GM12874 (cell line): ENCODE measurements at regions not wholly inside any gene's neighbourhood (a gene's known extent, or its start where the extent isn't known, plus 50 kb on each side); places are given as distances from the start of the nearest gene placed in this dataset.

Source experiments
- TF ChIP-seq, protein P1 (sequence below): IDR thresholded peaks from 2 replicates; pipeline ENCODE4 v1.5.1; 2011; ENCODE audit warnings: low read depth, mild to moderate bottlenecking, control low read depth, low read length, moderate library complexity; ENCODE audit not compliant: insufficient read depth

DNA sequence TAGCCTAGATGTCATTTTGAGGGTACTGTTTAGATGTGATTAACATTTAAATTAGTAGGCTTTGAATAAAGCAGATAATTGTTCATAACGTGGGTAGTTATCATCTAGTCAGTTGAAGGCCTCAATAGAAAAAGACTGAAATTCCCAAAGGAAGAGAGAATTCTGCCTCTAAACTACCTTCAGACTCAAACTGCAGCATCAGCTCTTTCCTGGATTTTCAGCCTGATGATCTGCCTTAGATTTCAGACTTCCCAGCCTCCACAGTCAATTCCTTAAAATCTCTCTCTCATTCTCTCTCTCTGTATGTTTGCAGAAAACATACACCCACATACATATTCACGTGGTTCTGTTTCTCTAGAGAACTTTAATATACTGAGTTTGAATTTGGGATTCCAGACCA is 58.0 kb upstream of the MBNL1 start:
- TF ChIP-seq, protein P1, sequence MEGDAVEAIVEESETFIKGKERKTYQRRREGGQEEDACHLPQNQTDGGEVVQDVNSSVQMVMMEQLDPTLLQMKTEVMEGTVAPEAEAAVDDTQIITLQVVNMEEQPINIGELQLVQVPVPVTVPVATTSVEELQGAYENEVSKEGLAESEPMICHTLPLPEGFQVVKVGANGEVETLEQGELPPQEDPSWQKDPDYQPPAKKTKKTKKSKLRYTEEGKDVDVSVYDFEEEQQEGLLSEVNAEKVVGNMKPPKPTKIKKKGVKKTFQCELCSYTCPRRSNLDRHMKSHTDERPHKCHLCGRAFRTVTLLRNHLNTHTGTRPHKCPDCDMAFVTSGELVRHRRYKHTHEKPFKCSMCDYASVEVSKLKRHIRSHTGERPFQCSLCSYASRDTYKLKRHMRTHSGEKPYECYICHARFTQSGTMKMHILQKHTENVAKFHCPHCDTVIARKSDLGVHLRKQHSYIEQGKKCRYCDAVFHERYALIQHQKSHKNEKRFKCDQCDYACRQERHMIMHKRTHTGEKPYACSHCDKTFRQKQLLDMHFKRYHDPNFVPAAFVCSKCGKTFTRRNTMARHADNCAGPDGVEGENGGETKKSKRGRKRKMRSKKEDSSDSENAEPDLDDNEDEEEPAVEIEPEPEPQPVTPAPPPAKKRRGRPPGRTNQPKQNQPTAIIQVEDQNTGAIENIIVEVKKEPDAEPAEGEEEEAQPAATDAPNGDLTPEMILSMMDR, result no peak

DNA sequence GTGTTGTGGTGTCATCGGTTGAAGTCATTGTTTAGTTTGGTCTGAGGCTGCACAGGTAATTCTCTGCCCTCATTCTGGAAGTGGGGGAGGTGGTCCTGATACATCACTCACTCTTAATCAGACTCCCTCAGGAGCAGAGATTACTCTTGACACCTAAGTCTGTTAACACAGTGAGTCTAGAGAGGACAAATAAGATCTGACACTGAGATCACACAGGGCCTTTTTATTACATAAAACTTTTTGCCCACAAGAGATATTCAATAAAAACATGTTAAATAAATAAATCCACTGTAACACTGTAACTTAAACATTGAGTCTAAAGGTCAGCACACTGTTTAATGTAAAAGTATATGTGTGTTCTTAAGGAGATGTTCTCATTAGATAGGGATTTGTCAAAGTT is 57.1 kb upstream of the MBNL1 start:
- TF ChIP-seq, protein P1, result no peak

DNA sequence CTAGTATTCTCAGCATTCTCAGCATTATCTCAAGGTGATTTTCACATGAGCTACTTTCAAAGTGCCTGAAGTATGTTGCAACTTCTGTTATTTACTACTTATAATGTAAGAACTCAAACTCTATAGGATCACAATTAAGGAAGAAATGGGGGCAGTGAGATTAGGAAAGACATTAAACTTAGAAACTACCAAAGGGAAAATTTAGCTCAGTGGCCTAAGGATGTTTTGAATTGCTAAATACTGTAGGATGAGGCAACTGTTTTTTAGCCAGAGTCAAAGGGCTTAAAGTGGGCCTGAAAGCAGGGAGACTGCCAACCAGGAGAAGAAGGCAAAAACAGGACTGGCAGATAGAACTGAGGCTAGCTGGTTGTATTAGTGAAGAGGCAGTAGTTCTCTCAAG is 55.5 kb upstream of the MBNL1 start:
- TF ChIP-seq, protein P1, result no peak

DNA sequence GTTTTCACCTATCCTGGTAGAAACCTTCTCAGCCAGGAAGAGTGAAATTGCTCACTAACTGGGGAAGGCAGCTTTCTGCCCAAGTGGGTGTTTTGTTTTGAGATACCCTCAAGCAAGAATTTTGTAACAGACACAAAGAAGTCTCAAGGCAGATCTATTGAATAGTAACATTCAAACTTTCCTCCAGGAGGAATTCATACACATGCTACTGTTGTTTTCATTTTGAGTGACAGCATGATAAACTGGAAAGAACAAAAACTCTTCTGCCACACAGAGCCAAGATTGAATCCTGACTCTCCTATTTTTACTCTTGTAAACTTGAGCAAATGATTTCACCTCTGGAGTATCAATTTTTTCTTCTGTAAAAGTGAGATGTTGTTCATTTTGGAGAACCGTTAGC is 54.8 kb upstream of the MBNL1 start:
- TF ChIP-seq, protein P1, result no peak

DNA sequence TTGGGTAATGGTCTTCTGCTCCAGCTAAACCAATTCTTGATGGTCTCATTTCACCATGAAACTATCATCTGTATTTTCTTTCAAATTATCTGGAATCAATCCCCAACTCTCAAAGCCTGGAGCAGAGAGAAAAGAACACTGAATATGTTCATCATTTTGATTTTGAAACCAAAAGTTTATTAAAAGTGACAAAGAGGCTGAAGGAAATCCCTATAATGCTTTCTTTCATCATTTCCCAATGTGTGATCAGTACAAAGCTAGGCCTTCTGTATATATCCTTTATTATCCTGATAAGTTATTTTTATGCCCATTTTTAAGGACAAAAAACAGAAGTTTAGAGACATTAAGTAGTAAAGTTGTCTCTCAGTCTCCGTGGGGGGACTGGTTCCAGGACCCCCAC is 50.1 kb upstream of the MBNL1 start:
- TF ChIP-seq, protein P1, result no peak
